ENCODE measurements at regions not wholly inside any gene's neighbourhood (a gene's known extent, or its start where the extent isn't known, plus 50 kb on each side); places are given as distances from the start of the nearest gene placed in this dataset.
"Not testable (repeated sequence)": the region's sequence is repeated elsewhere in the genome, so short reads cannot be mapped to it uniquely, and the experiment has no call there.

GRCh38 chr1:186775881-186776560 is 52.7 kb upstream of the PLA2G4A start:
- DNase-seq, result no peak

- no peak for DNase-seq
These were observed 53.7 kb upstream of the PLA2G4A start for GRCh38 chr1:186775036-186775435.

GRCh38 chr1:186772228-186772627 is 56.5 kb upstream of the PLA2G4A start:
- peak; percentile 19 for DNase-seq

- DNase-seq, result no peak
These were observed 58.3 kb upstream of the PLA2G4A start for GRCh38 chr1:186770421-186770820.

GRCh38 chr1:186768906-186769305 is 59.8 kb upstream of the PLA2G4A start:
- DNase-seq, result peak; percentile 88

- peak; percentile 1 for DNase-seq
These were observed 63.3 kb upstream of the PLA2G4A start for GRCh38 chr1:186765446-186765845.

- DNase-seq, result no peak
These were observed 65.6 kb upstream of the PLA2G4A start for GRCh38 chr1:186763107-186763506.

- DNase-seq, result no peak
These were observed 66.1 kb upstream of the PLA2G4A start for GRCh38 chr1:186762653-186763052.

GRCh38 chr1:186761358-186761757 is 67.4 kb upstream of the PLA2G4A start:
- DNase-seq, result no peak

- DNase-seq, result no peak
These were observed 68.3 kb upstream of the PLA2G4A start for GRCh38 chr1:186760446-186760845.

GRCh38 chr1:186758896-186759606 is 69.7 kb upstream of the PLA2G4A start:
- not testable (repeated sequence) for DNase-seq

- DNase-seq, result no peak
These were observed 70.9 kb upstream of the PLA2G4A start for GRCh38 chr1:186757851-186758250.

- DNase-seq, result no peak
These were observed 74.1 kb upstream of the PLA2G4A start for GRCh38 chr1:186754542-186755145.

GRCh38 chr1:186753241-186753640 is 73.0 kb upstream of the PTGS2 start:
- DNase-seq, result no peak

- DNase-seq, result no peak
These were observed 70.0 kb upstream of the PTGS2 start for GRCh38 chr1:186750257-186750656.

- no peak for DNase-seq
These were observed 69.6 kb upstream of the PTGS2 start for GRCh38 chr1:186749820-186750219.

- no peak for DNase-seq
These were observed 67.4 kb upstream of the PTGS2 start for GRCh38 chr1:186747661-186748060.

- no peak for DNase-seq
These were observed 65.4 kb upstream of the PTGS2 start for GRCh38 chr1:186745531-186746146.

GRCh38 chr1:186741640-186742039 is 61.4 kb upstream of the PTGS2 start:
- no peak for DNase-seq

- no peak for DNase-seq
These were observed 60.1 kb upstream of the PTGS2 start for GRCh38 chr1:186740324-186740723.

GRCh38 chr1:186739515-186739914 is 59.3 kb upstream of the PTGS2 start:
- DNase-seq, result no peak

- no peak for DNase-seq
These were observed 58.7 kb upstream of the PTGS2 start for GRCh38 chr1:186738926-186739325.

- DNase-seq, result no peak
These were observed 56.9 kb upstream of the PTGS2 start for GRCh38 chr1:186736971-186737685.
